ENCODE measurements at regions not wholly inside any gene's neighbourhood (a gene's known extent, or its start where the extent isn't known, plus 50 kb on each side); places are given as distances from the start of the nearest gene placed in this dataset.

DNA sequence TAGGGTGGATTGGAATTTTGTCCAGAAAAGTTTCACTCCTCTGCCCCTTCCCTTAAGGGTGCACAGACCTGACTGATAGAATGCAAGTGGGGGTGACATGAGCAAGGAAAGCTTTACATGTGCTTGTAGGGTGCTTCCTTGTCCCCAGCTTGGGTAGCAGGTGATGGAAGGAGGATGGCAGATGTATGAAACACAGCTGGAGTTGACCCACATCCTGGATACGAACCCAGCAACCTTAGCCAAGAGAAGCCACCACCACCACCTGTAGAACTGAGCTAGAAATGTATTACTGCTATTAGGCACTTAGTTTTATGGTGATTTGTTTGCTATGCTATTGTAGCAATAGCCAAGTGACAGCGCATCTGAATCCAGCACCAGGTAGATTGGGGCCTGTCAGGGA is 227.4 kb downstream of the HS3ST1 start (continued):
- TF ChIP-seq AR (CRISPR knock-in tag; IDR thresholded peaks at IDR 0.05) (no peak), NFATC4 (CRISPR knock-in tag; IDR thresholded peaks at IDR 0.05) (no peak), FOXJ3 (CRISPR knock-in tag; IDR thresholded peaks at IDR 0.05; ENCODE audit: borderline replicate concordance) (no peak), CREB1 (CRISPR knock-in tag; IDR thresholded peaks at IDR 0.05) (no peak), TEAD4 (CRISPR knock-in tag; IDR thresholded peaks at IDR 0.05) (no peak), NR1H2 (CRISPR knock-in tag; IDR thresholded peaks at IDR 0.05) (no peak), ZNF317 (CRISPR knock-in tag; IDR thresholded peaks at IDR 0.05; ENCODE audit: borderline replicate concordance, low read depth) (no peak), RELA (CRISPR knock-in tag; IDR thresholded peaks at IDR 0.05; ENCODE audit: borderline replicate concordance) (no peak)
- TF ChIP-seq, protein P1, sequence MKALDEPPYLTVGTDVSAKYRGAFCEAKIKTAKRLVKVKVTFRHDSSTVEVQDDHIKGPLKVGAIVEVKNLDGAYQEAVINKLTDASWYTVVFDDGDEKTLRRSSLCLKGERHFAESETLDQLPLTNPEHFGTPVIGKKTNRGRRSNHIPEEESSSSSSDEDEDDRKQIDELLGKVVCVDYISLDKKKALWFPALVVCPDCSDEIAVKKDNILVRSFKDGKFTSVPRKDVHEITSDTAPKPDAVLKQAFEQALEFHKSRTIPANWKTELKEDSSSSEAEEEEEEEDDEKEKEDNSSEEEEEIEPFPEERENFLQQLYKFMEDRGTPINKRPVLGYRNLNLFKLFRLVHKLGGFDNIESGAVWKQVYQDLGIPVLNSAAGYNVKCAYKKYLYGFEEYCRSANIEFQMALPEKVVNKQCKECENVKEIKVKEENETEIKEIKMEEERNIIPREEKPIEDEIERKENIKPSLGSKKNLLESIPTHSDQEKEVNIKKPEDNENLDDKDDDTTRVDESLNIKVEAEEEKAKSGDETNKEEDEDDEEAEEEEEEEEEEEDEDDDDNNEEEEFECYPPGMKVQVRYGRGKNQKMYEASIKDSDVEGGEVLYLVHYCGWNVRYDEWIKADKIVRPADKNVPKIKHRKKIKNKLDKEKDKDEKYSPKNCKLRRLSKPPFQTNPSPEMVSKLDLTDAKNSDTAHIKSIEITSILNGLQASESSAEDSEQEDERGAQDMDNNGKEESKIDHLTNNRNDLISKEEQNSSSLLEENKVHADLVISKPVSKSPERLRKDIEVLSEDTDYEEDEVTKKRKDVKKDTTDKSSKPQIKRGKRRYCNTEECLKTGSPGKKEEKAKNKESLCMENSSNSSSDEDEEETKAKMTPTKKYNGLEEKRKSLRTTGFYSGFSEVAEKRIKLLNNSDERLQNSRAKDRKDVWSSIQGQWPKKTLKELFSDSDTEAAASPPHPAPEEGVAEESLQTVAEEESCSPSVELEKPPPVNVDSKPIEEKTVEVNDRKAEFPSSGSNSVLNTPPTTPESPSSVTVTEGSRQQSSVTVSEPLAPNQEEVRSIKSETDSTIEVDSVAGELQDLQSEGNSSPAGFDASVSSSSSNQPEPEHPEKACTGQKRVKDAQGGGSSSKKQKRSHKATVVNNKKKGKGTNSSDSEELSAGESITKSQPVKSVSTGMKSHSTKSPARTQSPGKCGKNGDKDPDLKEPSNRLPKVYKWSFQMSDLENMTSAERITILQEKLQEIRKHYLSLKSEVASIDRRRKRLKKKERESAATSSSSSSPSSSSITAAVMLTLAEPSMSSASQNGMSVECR (CRISPR knock-in tag; IDR thresholded peaks at IDR 0.05; ENCODE audit: borderline replicate concordance): no peak
- TF ChIP-seq, protein P2, sequence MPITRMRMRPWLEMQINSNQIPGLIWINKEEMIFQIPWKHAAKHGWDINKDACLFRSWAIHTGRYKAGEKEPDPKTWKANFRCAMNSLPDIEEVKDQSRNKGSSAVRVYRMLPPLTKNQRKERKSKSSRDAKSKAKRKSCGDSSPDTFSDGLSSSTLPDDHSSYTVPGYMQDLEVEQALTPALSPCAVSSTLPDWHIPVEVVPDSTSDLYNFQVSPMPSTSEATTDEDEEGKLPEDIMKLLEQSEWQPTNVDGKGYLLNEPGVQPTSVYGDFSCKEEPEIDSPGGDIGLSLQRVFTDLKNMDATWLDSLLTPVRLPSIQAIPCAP (CRISPR knock-in tag; IDR thresholded peaks at IDR 0.05): no peak

DNA sequence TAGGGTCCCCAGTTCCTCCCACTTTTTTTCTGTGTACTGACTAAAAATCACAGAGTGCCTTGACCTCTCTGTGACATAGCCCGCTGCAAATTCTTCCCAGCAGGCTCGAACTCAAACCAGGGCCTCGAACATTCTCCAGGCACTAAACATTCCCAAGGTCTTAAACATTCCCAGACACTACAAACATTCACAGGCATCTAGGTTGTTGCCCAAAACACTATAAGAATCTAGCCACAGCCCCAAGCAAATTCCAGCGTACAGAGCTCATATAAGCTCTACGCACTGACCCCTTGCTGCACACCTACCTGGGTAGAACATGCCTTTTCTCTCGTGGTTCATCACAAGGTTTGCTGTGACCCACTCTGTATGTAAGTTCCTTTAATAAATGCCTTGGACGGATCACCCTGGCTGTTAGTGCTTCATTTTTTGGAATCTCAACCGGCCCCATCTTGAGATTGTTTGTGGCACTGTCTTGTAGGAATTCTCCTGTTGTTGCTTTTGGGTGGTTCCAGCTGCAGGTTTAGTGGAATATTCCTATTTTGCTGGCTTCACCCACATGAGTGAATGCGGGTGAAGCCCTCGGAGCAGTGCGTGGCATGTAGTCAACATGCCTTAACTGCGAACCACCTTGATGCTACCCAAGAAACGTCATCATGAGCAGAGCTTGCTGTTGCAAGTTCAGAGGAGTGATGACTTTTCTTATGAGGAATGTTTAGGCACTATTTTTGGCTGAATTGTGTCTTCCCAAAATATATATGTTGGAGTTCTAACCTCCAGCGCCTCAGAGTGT is 230.0 kb downstream of the HS3ST1 start:
- H3K9me3 Mint-ChIP-seq: peaks cover 85% of the 10 kb centered on the region
- H3K27me3 Mint-ChIP-seq (ENCODE audit: low read depth): no peaks in the 10 kb centered on the region; the same call in 1 of the 2 replicates
- H3K27ac Mint-ChIP-seq: no peak overlapping the region
- H3K36me3 Mint-ChIP-seq: peaks cover 68% of the 10 kb centered on the region
- H3K4me3 Mint-ChIP-seq: no peak overlapping the region
- CTCF ChIA-PET: no interaction called here
- ATAC-seq (no peak), DNase-seq (ENCODE audit: low spot score) (no peak)
- POLR2A ChIA-PET: no interaction called here
- H3K4me1 Mint-ChIP-seq: peaks cover 12% of the 10 kb centered on the region
- TF ChIP-seq, protein P3, sequence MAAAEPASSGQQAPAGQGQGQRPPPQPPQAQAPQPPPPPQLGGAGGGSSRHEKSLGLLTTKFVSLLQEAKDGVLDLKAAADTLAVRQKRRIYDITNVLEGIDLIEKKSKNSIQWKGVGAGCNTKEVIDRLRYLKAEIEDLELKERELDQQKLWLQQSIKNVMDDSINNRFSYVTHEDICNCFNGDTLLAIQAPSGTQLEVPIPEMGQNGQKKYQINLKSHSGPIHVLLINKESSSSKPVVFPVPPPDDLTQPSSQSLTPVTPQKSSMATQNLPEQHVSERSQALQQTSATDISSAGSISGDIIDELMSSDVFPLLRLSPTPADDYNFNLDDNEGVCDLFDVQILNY (CRISPR knock-in tag; IDR thresholded peaks at IDR 0.05): no peak
- TF ChIP-seq FOXP4 (CRISPR knock-in tag; IDR thresholded peaks at IDR 0.05): no peak
- no peak for TF ChIP-seq ZNF232 (CRISPR knock-in tag; IDR thresholded peaks at IDR 0.05)
- TF ChIP-seq CBFB (CRISPR knock-in tag; IDR thresholded peaks at IDR 0.05; ENCODE audit: low read depth): no peak
- no peak for TF ChIP-seq OVOL2 (CRISPR knock-in tag; IDR thresholded peaks at IDR 0.05; ENCODE audit: borderline replicate concordance)
- no peak for TF ChIP-seq ZNF138 (CRISPR knock-in tag; conservative IDR thresholded peaks at IDR 0.05)
- no peak for TF ChIP-seq TEAD4 (CRISPR knock-in tag; IDR thresholded peaks at IDR 0.05)
- TF ChIP-seq FOXJ3 (CRISPR knock-in tag; IDR thresholded peaks at IDR 0.05; ENCODE audit: borderline replicate concordance): no peak
- TF ChIP-seq ZNF317 (CRISPR knock-in tag; IDR thresholded peaks at IDR 0.05; ENCODE audit: borderline replicate concordance, low read depth): no peak
- TF ChIP-seq ZBTB21 (CRISPR knock-in tag; IDR thresholded peaks at IDR 0.05; ENCODE audit: borderline replicate concordance): no peak
- no peak for TF ChIP-seq ATF6 (CRISPR knock-in tag; IDR thresholded peaks at IDR 0.05)
- no peak for TF ChIP-seq ATF3 (CRISPR knock-in tag; conservative IDR thresholded peaks at IDR 0.05)
- TF ChIP-seq MAX (CRISPR knock-in tag; IDR thresholded peaks at IDR 0.05): no peak
